Tibial artery (tissue), 4 donors: ENCODE measurements at regions not wholly inside any gene's neighbourhood (a gene's known extent, or its start where the extent isn't known, plus 50 kb on each side); places are given as distances from the start of the nearest gene placed in this dataset.

ENCODE experiments used
- DNase-seq, 2 donors: peaks; one replicate each; pipeline ENCODE4 v3.0.0-alpha.2; 2019
- H3K27ac ChIP-seq, 2 donors: fragments of 200-600 bp; sonication (generic) in 1 of 2; 1 replicate in 1 of 2; 2 replicates in 1 of 2; pipeline ENCODE4 v1.5.1; 2018 to 2019; ENCODE audit warnings: mild to moderate bottlenecking in 1 of 2
- H3K27me3 ChIP-seq, 2 donors: fragments of 200-600 bp; sonication (generic) in 1 of 2; one replicate each; pipeline versions ENCODE4 v1.5.1 to v1.6.0; 2016 to 2019
- H3K36me3 ChIP-seq, 3 donors: fragments of 200-600 bp; sonication (generic) in 2 of 3; one replicate each; pipeline ENCODE4 v1.5.1; 2016 to 2019; ENCODE audit warnings: mild to moderate bottlenecking in 2 of 3
- H3K4me1 ChIP-seq, 4 donors: fragments of 200-600 bp; sonication (generic) in 2 of 4; 1 replicate in 3 of 4; 2 replicates in 1 of 4; pipeline ENCODE4 v1.5.1; 2016 to 2019
- H3K4me3 ChIP-seq, 2 donors: fragments of 200-600 bp; sonication (generic) in 1 of 2; 1 replicate in 1 of 2; 2 replicates in 1 of 2; pipeline ENCODE4 v1.5.1; 2018 to 2019; ENCODE audit warnings: mild to moderate bottlenecking in 2 of 2
- H3K9me3 ChIP-seq, 3 donors: fragments of 200-600 bp; sonication (generic) in 1 of 3; one replicate each; pipeline ENCODE4 v1.5.1; 2016 to 2019
- CTCF ChIP-seq, 2 experiments: fragments of 200-600 bp in 1 of 2; fragments of 450-650 bp in 1 of 2; IDR thresholded peaks; one replicate each; pipeline ENCODE4 v1.5.1; 2017 to 2019; ENCODE audit warnings: antibody characterized with exemption in 2 of 2, mild to moderate bottlenecking in 1 of 2, moderate library complexity in 1 of 2
- intact Hi-C: fragments of 100-400 bp; cut with DNase I; formaldehyde crosslinking; loops from one replicate; pipeline ENCODE4 v1.15.0; 2023; ENCODE audit warnings: low total_unique reads

GRCh38 chr2:104321796-104322349, 532.0 kb upstream of the POU3F3 start:
- H3K4me1 ChIP-seq = no peaks in the 10 kb centered on the region
- H3K4me3 ChIP-seq = no peak overlapping the region
- H3K27ac ChIP-seq = no peak overlapping the region
- intact Hi-C loops = no loop called here
- DNase-seq = no peak
- peaks cover 0 to 3% of the 10 kb centered on the region in 2 donors for H3K27me3 ChIP-seq
- TF ChIP-seq CTCF (IDR thresholded peaks at IDR 0.05) = no peak
- H3K36me3 ChIP-seq = no peaks in the 10 kb centered on the region
- H3K9me3 ChIP-seq = no peaks in the 10 kb centered on the region

- intact Hi-C loops = no loop called here
- TF ChIP-seq CTCF (IDR thresholded peaks at IDR 0.05) = no peak
- no peak for DNase-seq
These were observed 521.2 kb upstream of the POU3F3 start for GRCh38 chr2:104332731-104333130.

GRCh38 chr2:104337869-104338268, 516.0 kb upstream of the POU3F3 start:
- H3K27me3 ChIP-seq = no peaks in the 10 kb centered on the region
- H3K36me3 ChIP-seq = no peaks in the 10 kb centered on the region
- no peak for DNase-seq
- no peaks in the 10 kb centered on the region for H3K9me3 ChIP-seq
- intact Hi-C loops = no loop called here
- no peak overlapping the region for H3K4me3 ChIP-seq
- no peak overlapping the region for H3K27ac ChIP-seq
- no peaks in the 10 kb centered on the region for H3K4me1 ChIP-seq
- TF ChIP-seq CTCF (IDR thresholded peaks at IDR 0.05) = no peak

More at GRCh38 chr2:104332731-104333130, 521.2 kb upstream of the POU3F3 start:
- no peaks in the 10 kb centered on the region for H3K4me1 ChIP-seq
- no peaks in the 10 kb centered on the region for H3K36me3 ChIP-seq
- H3K27me3 ChIP-seq = no peaks in the 10 kb centered on the region
- H3K27ac ChIP-seq = no peak overlapping the region
- H3K4me3 ChIP-seq = no peak overlapping the region
- no peaks in the 10 kb centered on the region for H3K9me3 ChIP-seq

GRCh38 chr2:104340162-104340561, 513.8 kb upstream of the POU3F3 start:
- DNase-seq = no peak
- Histone ChIP-seq H3K27me3 (no peaks in the 10 kb centered on the region), H3K4me3 (no peak overlapping the region), H3K27ac (no peak overlapping the region), H3K9me3 (no peaks in the 10 kb centered on the region), H3K36me3 (no peaks in the 10 kb centered on the region), H3K4me1 (no peaks in the 10 kb centered on the region)
- intact Hi-C loops = no loop called here
- no peak for TF ChIP-seq CTCF (IDR thresholded peaks at IDR 0.05)

GRCh38 chr2:104340879-104341828, 512.8 kb upstream of the POU3F3 start:
- no peaks in the 10 kb centered on the region for H3K27me3 ChIP-seq
- no peaks in the 10 kb centered on the region for H3K36me3 ChIP-seq
- H3K4me1 ChIP-seq = no peaks in the 10 kb centered on the region
- H3K9me3 ChIP-seq = no peaks in the 10 kb centered on the region
- no peak overlapping the region for H3K27ac ChIP-seq
- no peak for DNase-seq
- intact Hi-C loops = no loop called here
- H3K4me3 ChIP-seq = no peak overlapping the region
- TF ChIP-seq CTCF (IDR thresholded peaks at IDR 0.05) = no peak
